Thyroid gland (tissue), 4 donors: ENCODE measurements at regions not wholly inside any gene's neighbourhood (a gene's known extent, or its start where the extent isn't known, plus 50 kb on each side); places are given as distances from the start of the nearest gene placed in this dataset.

Source experiments
- POLR2A ChIP-seq, 2 donors: fragments of 450-650 bp; IDR thresholded peaks; one replicate each; pipeline ENCODE4 v1.6.1; 2017; ENCODE audit warnings: antibody characterized with exemption in 2 of 2, mild to moderate bottlenecking in 2 of 2, moderate library complexity in 1 of 2
- TF ChIP-seq, protein P1 (sequence below), 6 experiments: fragments of 200-600 bp in 3 of 6; fragments of 450-650 bp in 3 of 6; sonication (generic) in 3 of 6; IDR thresholded peaks; one replicate each; pipeline ENCODE4 v1.5.1; 2016 to 2019; ENCODE audit warnings: antibody characterized with exemption in 6 of 6, mild to moderate bottlenecking in 2 of 6, inconsistent platforms in 1 of 6, moderate library complexity in 1 of 6

DNA sequence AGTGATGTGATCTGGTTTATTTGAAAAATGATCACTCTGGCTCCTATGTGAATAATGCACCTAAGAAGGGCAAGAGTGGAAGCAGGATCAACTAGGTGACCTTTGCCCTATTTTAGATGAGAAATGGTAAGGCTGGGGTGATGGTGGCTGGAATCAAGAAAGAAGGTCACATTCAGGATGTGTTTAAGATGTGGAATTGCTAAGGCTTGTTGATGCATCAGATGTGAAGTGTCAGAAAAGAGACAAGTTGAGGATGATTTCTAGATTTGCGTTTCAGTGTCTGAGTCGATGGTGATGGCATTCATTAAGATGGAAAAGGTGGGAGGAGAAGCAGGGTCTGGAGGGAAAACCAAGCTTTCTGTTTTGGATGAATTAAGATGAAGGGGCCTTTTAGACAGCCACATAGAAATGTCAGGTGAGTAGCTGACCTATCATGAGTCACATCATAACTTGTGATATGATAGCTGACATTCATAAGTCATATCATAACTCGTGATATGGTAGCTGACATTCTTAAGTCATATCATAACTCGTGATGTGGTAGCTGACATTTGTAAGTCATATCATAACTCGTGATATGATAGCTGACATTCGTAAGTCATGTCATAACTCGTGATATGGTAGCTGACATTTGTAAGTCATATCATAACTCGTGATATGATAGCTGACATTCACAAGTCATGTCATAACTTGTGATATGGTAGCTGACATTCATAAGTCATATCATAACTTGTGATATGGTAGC, 101.2 kb upstream of the SEC11C start:
- TF ChIP-seq, protein P1, sequence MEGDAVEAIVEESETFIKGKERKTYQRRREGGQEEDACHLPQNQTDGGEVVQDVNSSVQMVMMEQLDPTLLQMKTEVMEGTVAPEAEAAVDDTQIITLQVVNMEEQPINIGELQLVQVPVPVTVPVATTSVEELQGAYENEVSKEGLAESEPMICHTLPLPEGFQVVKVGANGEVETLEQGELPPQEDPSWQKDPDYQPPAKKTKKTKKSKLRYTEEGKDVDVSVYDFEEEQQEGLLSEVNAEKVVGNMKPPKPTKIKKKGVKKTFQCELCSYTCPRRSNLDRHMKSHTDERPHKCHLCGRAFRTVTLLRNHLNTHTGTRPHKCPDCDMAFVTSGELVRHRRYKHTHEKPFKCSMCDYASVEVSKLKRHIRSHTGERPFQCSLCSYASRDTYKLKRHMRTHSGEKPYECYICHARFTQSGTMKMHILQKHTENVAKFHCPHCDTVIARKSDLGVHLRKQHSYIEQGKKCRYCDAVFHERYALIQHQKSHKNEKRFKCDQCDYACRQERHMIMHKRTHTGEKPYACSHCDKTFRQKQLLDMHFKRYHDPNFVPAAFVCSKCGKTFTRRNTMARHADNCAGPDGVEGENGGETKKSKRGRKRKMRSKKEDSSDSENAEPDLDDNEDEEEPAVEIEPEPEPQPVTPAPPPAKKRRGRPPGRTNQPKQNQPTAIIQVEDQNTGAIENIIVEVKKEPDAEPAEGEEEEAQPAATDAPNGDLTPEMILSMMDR (IDR thresholded peaks at IDR 0.05), result no peak
- no peak for TF ChIP-seq POLR2A (IDR thresholded peaks at IDR 0.05)
